ENCODE measurements at regions not wholly inside any gene's neighbourhood (a gene's known extent, or its start where the extent isn't known, plus 50 kb on each side); places are given as distances from the start of the nearest gene placed in this dataset.

DNA sequence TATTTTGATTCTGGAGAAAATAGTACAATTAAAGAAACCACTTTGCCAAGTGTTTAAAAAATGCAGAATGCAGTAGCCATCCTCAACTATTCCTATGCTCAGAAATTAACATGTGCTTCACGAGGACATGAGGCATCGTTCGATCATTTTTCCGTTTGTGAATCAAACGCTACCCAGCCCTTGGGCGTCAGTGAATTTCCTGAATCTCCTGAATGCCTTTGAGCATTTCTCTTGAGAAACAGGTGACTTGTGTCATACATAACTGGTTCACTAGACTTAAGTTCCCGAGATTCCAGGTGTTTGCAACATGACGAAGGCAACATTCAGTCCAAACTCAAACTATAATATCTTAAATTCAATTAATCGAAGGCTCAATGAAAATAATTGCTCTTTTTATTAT is 110.0 kb upstream of the ALKAL2 start:
- H3K27ac ChIP-seq: no peak overlapping the region
- H3K4me1 ChIP-seq (ENCODE audit: low read depth, poor library complexity, severe bottlenecking): no peaks in the 10 kb centered on the region
- H3K4me3 ChIP-seq (IDR thresholded peaks at IDR 0.05; ENCODE audit: insufficient read depth, low read depth, low read length): no peak overlapping the region
- H4K20me1 ChIP-seq (ENCODE audit: insufficient read depth): no peaks in the 10 kb centered on the region
- no peaks in the 10 kb centered on the region for H3K79me2 ChIP-seq (ENCODE audit: insufficient read depth, low read depth)
- no peak overlapping the region for H3K4me2 ChIP-seq
- H2AFZ ChIP-seq (ENCODE audit: low read depth): no peak overlapping the region
- no peaks in the 10 kb centered on the region for H3K36me3 ChIP-seq (ENCODE audit: insufficient read depth)
- H3K9ac ChIP-seq: no peak overlapping the region
- no peaks in the 10 kb centered on the region for H3K27me3 ChIP-seq (ENCODE audit: insufficient read depth, low read depth)
- TF ChIP-seq CTCF (conservative IDR thresholded peaks at IDR 0.05; ENCODE audit: low read depth, low read length): no peak

- no peaks in the 10 kb centered on the region for H3K36me3 ChIP-seq (ENCODE audit: insufficient read depth)
Measured at GRCh38 chr2:397521-397920, 109.6 kb upstream of the ALKAL2 start.

GRCh38 chr2:396903-397302 is 109.0 kb upstream of the ALKAL2 start:
- H3K9ac ChIP-seq: no peak overlapping the region
- TF ChIP-seq CTCF (conservative IDR thresholded peaks at IDR 0.05; ENCODE audit: low read depth, low read length): no peak

More at GRCh38 chr2:397521-397920, 109.6 kb upstream of the ALKAL2 start:
- Histone ChIP-seq H3K79me2 (ENCODE audit: insufficient read depth, low read depth) (no peaks in the 10 kb centered on the region), H3K27me3 (ENCODE audit: insufficient read depth, low read depth) (no peaks in the 10 kb centered on the region), H2AFZ (ENCODE audit: low read depth) (no peak overlapping the region), H3K4me3 (IDR thresholded peaks at IDR 0.05; ENCODE audit: insufficient read depth, low read depth, low read length) (no peak overlapping the region), H3K27ac (no peak overlapping the region), H3K4me1 (ENCODE audit: low read depth, poor library complexity, severe bottlenecking) (no peaks in the 10 kb centered on the region), H4K20me1 (ENCODE audit: insufficient read depth) (no peaks in the 10 kb centered on the region), H3K4me2 (no peak overlapping the region), H3K9ac (no peak overlapping the region)
- no peak for TF ChIP-seq CTCF (conservative IDR thresholded peaks at IDR 0.05; ENCODE audit: low read depth, low read length)

DNA sequence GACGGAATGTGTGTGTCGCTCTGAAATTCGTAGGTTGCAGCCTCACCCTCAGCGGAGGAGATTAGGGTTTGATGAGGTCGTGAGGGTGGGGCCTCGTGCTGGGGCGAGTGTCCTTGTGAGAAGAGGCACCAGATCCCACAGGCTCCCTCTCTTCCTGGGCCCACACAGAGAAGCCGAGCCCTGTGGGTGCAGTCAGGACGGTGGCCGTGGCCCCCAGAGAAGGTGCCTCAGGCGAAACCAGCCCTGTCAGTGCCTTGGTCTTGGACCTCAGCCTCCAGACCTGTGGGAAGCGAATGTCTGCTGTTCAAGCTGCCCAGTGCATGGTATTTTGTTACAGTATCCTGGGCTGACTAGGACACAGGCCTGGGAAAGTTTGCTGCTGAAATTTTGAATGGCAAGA is 108.0 kb upstream of the ALKAL2 start:
- Histone ChIP-seq H3K27me3 (ENCODE audit: insufficient read depth, low read depth) (no peaks in the 10 kb centered on the region), H3K4me1 (ENCODE audit: low read depth, poor library complexity, severe bottlenecking) (no peaks in the 10 kb centered on the region), H3K4me2 (no peak overlapping the region), H3K27ac (no peak overlapping the region), H3K36me3 (ENCODE audit: insufficient read depth) (no peaks in the 10 kb centered on the region), H4K20me1 (ENCODE audit: insufficient read depth) (no peaks in the 10 kb centered on the region), H3K9ac (no peak overlapping the region), H3K79me2 (ENCODE audit: insufficient read depth, low read depth) (no peaks in the 10 kb centered on the region), H2AFZ (ENCODE audit: low read depth) (no peak overlapping the region), H3K4me3 (IDR thresholded peaks at IDR 0.05; ENCODE audit: insufficient read depth, low read depth, low read length) (no peak overlapping the region)
- TF ChIP-seq CTCF (conservative IDR thresholded peaks at IDR 0.05; ENCODE audit: low read depth, low read length): no peak

More at GRCh38 chr2:396903-397302, 109.0 kb upstream of the ALKAL2 start:
- H3K4me2 ChIP-seq: no peak overlapping the region
- H3K79me2 ChIP-seq (ENCODE audit: insufficient read depth, low read depth): no peaks in the 10 kb centered on the region
- H3K27me3 ChIP-seq (ENCODE audit: insufficient read depth, low read depth): no peaks in the 10 kb centered on the region
- no peak overlapping the region for H3K27ac ChIP-seq
- no peak overlapping the region for H2AFZ ChIP-seq (ENCODE audit: low read depth)
- H3K4me3 ChIP-seq (IDR thresholded peaks at IDR 0.05; ENCODE audit: insufficient read depth, low read depth, low read length): no peak overlapping the region
- no peaks in the 10 kb centered on the region for H3K4me1 ChIP-seq (ENCODE audit: low read depth, poor library complexity, severe bottlenecking)
- H4K20me1 ChIP-seq (ENCODE audit: insufficient read depth): no peaks in the 10 kb centered on the region
- H3K36me3 ChIP-seq (ENCODE audit: insufficient read depth): no peaks in the 10 kb centered on the region
